BJ (cell line): ENCODE measurements at regions not wholly inside any gene's neighbourhood (a gene's known extent, or its start where the extent isn't known, plus 50 kb on each side); places are given as distances from the start of the nearest gene placed in this dataset.

Experiments used
- CTCF ChIA-PET: fragments of 350-600 bp; formaldehyde crosslinking; extraction: SDS; loops from one replicate; lab custom pipeline; 2021; ENCODE audit warnings: antibody characterized with exemption, inconsistent platforms; lab: Yijun Ruan, JAX
- POLR2A ChIA-PET: fragments of 300-600 bp; sonication (Branson Sonifier 250); formaldehyde crosslinking; extraction: SDS; loops from one replicate; lab custom pipeline; 2021; ENCODE audit warnings: antibody characterized with exemption; lab: Charles Lee
- DNase-seq: peaks from one replicate; pipeline ENCODE4 v3.0.0-alpha.2; 2011; ENCODE audit warnings: low read depth
- H3K27me3 ChIP-seq: 2 replicates; pipeline ENCODE4 v1.6.0; 2011; ENCODE audit warnings: low read length; ENCODE audit not compliant: control insufficient read depth, insufficient read depth
- H3K36me3 ChIP-seq: 2 replicates; pipeline ENCODE4 v1.5.1; 2011; ENCODE audit warnings: low read length; ENCODE audit not compliant: control insufficient read depth, insufficient read depth
- H3K4me3 ChIP-seq: 2 replicates; pipeline ENCODE4 v1.5.1; 2011; ENCODE audit warnings: low read depth, mild to moderate bottlenecking, control low read depth, low read length
- CTCF ChIP-seq: IDR thresholded peaks from 2 replicates; pipeline ENCODE4 v1.5.1; 2011; ENCODE audit warnings: low read depth, mild to moderate bottlenecking, control low read depth, inconsistent platforms, low read length, moderate library complexity; ENCODE audit not compliant: insufficient read depth

- DNase-seq, result no peak
- no peak for TF ChIP-seq CTCF
- Histone ChIP-seq H3K4me3 (no peak overlapping the region), H3K27me3 (no peaks in the 10 kb centered on the region), H3K36me3 (no peaks in the 10 kb centered on the region)
- ChIA-PET POLR2A (no interaction called here), CTCF (no interaction called here)
These were observed 394.0 kb downstream of the NPHP4 start for GRCh38 chr1:5597991-5598823.

GRCh38 chr1:5597171-5597850 lies 394.9 kb downstream of the NPHP4 start:
- no peaks in the 10 kb centered on the region for H3K27me3 ChIP-seq
- DNase-seq, result no peak
- CTCF ChIA-PET, result no interaction called here
- H3K36me3 ChIP-seq, result no peaks in the 10 kb centered on the region
- no peak for TF ChIP-seq CTCF
- POLR2A ChIA-PET, result no interaction called here
- no peak overlapping the region for H3K4me3 ChIP-seq

- Histone ChIP-seq H3K27me3 (no peaks in the 10 kb centered on the region), H3K4me3 (no peak overlapping the region), H3K36me3 (no peaks in the 10 kb centered on the region)
- ChIA-PET POLR2A (no interaction called here), CTCF (no interaction called here)
- DNase-seq, result no peak
- no peak for TF ChIP-seq CTCF
These were observed 395.6 kb downstream of the NPHP4 start for GRCh38 chr1:5596651-5597050.

GRCh38 chr1:5595531-5596170 lies 396.6 kb downstream of the NPHP4 start:
- H3K4me3 ChIP-seq, result no peak overlapping the region
- no peaks in the 10 kb centered on the region for H3K27me3 ChIP-seq
- no peak for DNase-seq
- CTCF ChIA-PET, result interaction anchor here (0.6 kb wide), 1 partner anchor 1608 kb away, joined by 3 read pairs; no protein-coding TSS in a partner anchor
- POLR2A ChIA-PET, result no interaction called here
- no peaks in the 10 kb centered on the region for H3K36me3 ChIP-seq
- TF ChIP-seq CTCF, result no peak
